ENCODE measurements at regions not wholly inside any gene's neighbourhood (a gene's known extent, or its start where the extent isn't known, plus 50 kb on each side); places are given as distances from the start of the nearest gene placed in this dataset.

DNA sequence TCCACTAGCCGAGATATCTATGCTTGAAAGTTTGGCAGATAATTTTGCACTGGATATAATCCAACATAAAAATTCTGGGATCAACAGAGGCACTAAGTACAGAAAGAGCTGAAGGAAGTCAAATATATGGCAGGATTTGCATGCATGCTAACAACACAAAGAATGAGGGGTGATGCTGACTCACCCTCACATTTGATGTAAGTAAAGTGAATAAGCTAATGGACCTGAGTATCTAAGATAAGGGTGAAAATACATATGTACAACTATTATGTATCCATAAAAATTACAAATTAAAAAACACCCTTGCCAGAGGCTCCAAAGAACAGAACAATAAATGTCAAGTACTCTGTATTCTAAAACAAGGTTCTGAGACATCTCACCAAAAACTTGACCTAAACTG is 63.8 kb upstream of the PRDX4 start:
- H2AFZ ChIP-seq (ENCODE audit: low read length): no peak overlapping the region
- H3K79me2 ChIP-seq (ENCODE audit: insufficient read depth, low read length): no peaks in the 10 kb centered on the region
- H3K4me1 ChIP-seq (ENCODE audit: insufficient read depth, low read length, poor library complexity, severe bottlenecking): no peaks in the 10 kb centered on the region
- H3K27me3 ChIP-seq (ENCODE audit: insufficient read depth, low read length, poor library complexity, severe bottlenecking): no peaks in the 10 kb centered on the region
- no peaks in the 10 kb centered on the region for H4K20me1 ChIP-seq (ENCODE audit: insufficient read depth, low read length, poor library complexity, severe bottlenecking)
- H3K9ac ChIP-seq (ENCODE audit: low read depth, low read length, poor library complexity, severe bottlenecking): no peak overlapping the region
- H3K36me3 ChIP-seq (ENCODE audit: insufficient read depth, low read length): no peaks in the 10 kb centered on the region
- H3K9me2 ChIP-seq (replicated peaks; ENCODE audit: low read depth, low read length): no peaks in the 10 kb centered on the region
- no peak overlapping the region for H3K4me2 ChIP-seq (ENCODE audit: low read depth, low read length, poor library complexity, severe bottlenecking)
- no peaks in the 10 kb centered on the region for H3K9me3 ChIP-seq (ENCODE audit: insufficient read depth, low read depth, low read length)
- H3F3A ChIP-seq (ENCODE audit: low read depth): no peaks in the 10 kb centered on the region
- TF ChIP-seq, protein P1, sequence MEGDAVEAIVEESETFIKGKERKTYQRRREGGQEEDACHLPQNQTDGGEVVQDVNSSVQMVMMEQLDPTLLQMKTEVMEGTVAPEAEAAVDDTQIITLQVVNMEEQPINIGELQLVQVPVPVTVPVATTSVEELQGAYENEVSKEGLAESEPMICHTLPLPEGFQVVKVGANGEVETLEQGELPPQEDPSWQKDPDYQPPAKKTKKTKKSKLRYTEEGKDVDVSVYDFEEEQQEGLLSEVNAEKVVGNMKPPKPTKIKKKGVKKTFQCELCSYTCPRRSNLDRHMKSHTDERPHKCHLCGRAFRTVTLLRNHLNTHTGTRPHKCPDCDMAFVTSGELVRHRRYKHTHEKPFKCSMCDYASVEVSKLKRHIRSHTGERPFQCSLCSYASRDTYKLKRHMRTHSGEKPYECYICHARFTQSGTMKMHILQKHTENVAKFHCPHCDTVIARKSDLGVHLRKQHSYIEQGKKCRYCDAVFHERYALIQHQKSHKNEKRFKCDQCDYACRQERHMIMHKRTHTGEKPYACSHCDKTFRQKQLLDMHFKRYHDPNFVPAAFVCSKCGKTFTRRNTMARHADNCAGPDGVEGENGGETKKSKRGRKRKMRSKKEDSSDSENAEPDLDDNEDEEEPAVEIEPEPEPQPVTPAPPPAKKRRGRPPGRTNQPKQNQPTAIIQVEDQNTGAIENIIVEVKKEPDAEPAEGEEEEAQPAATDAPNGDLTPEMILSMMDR (conservative IDR thresholded peaks at IDR 0.05; ENCODE audit: low read length): no peak
- no peak for TF ChIP-seq EZH2phosphoT487 (IDR thresholded peaks at IDR 0.05; ENCODE audit: borderline replicate concordance)
- no peak overlapping the region for H3K4me3 ChIP-seq (ENCODE audit: low read length, poor library complexity, severe bottlenecking)

DNA sequence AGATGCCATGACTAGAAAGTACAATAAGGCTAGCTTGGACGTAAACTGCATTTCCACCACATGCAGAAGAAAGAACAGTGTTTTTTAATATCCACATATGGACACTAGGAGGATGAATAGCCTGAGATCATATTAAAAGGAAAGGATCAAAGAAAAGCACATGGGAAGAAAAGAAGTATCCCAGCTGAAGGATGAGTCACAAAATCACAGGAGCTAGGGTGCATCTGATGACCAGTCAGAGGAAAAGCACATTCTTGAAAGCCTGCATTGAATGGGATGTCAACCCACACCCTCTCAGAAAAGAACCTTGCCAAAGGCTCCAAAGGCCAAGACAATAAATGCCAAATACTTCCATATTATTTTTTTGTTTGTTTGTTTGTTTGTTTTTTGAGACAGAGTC is 56.8 kb upstream of the PRDX4 start:
- Histone ChIP-seq H3K36me3 (ENCODE audit: insufficient read depth, low read length) (no peaks in the 10 kb centered on the region), H2AFZ (ENCODE audit: low read length) (no peak overlapping the region), H3F3A (ENCODE audit: low read depth) (no peaks in the 10 kb centered on the region), H3K4me3 (ENCODE audit: low read length, poor library complexity, severe bottlenecking) (no peak overlapping the region), H3K4me1 (ENCODE audit: insufficient read depth, low read length, poor library complexity, severe bottlenecking) (no peaks in the 10 kb centered on the region), H3K9me3 (ENCODE audit: insufficient read depth, low read depth, low read length) (no peaks in the 10 kb centered on the region), H3K27me3 (ENCODE audit: insufficient read depth, low read length, poor library complexity, severe bottlenecking) (no peaks in the 10 kb centered on the region), H3K79me2 (ENCODE audit: insufficient read depth, low read length) (no peaks in the 10 kb centered on the region), H3K4me2 (ENCODE audit: low read depth, low read length, poor library complexity, severe bottlenecking) (no peak overlapping the region), H4K20me1 (ENCODE audit: insufficient read depth, low read length, poor library complexity, severe bottlenecking) (no peaks in the 10 kb centered on the region), H3K9me2 (replicated peaks; ENCODE audit: low read depth, low read length) (no peaks in the 10 kb centered on the region), H3K9ac (ENCODE audit: low read depth, low read length, poor library complexity, severe bottlenecking) (no peak overlapping the region)
- TF ChIP-seq EZH2phosphoT487 (IDR thresholded peaks at IDR 0.05; ENCODE audit: borderline replicate concordance): no peak
- TF ChIP-seq, protein P1 (conservative IDR thresholded peaks at IDR 0.05; ENCODE audit: low read length): no peak

DNA sequence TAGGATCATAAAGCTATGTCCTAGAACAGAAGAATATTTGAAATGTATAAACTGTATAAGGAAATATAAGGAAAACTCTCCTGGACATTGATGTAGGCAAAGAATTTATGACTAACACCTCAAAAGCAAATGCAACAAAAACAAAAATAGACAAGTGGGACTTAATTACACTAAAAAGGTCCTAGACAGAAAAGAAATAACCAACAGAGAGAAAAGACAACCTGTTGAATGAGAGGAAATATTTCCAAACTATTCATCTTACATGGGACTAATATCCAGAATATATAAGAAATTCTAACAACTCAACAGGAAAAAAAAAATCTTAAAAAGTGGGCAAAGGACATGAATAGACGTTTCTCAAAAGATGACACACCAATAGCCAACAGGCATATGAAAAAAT is 54.4 kb upstream of the PRDX4 start:
- Histone ChIP-seq H3K4me2 (ENCODE audit: low read depth, low read length, poor library complexity, severe bottlenecking) (no peak overlapping the region), H3K27me3 (ENCODE audit: insufficient read depth, low read length, poor library complexity, severe bottlenecking) (no peaks in the 10 kb centered on the region), H3K79me2 (ENCODE audit: insufficient read depth, low read length) (no peaks in the 10 kb centered on the region), H3K9me3 (ENCODE audit: insufficient read depth, low read depth, low read length) (no peaks in the 10 kb centered on the region), H3K9ac (ENCODE audit: low read depth, low read length, poor library complexity, severe bottlenecking) (no peak overlapping the region), H3K4me1 (ENCODE audit: insufficient read depth, low read length, poor library complexity, severe bottlenecking) (no peaks in the 10 kb centered on the region), H3K36me3 (ENCODE audit: insufficient read depth, low read length) (no peaks in the 10 kb centered on the region), H4K20me1 (ENCODE audit: insufficient read depth, low read length, poor library complexity, severe bottlenecking) (no peaks in the 10 kb centered on the region), H3K4me3 (ENCODE audit: low read length, poor library complexity, severe bottlenecking) (no peak overlapping the region), H3K9me2 (replicated peaks; ENCODE audit: low read depth, low read length) (no peaks in the 10 kb centered on the region), H3F3A (ENCODE audit: low read depth) (no peaks in the 10 kb centered on the region), H2AFZ (ENCODE audit: low read length) (no peak overlapping the region)
- TF ChIP-seq, protein P1 (conservative IDR thresholded peaks at IDR 0.05; ENCODE audit: low read length): no peak
- TF ChIP-seq EZH2phosphoT487 (IDR thresholded peaks at IDR 0.05; ENCODE audit: borderline replicate concordance): no peak
